AG04450 (cell line): ENCODE measurements at regions not wholly inside any gene's neighbourhood (a gene's known extent, or its start where the extent isn't known, plus 50 kb on each side); places are given as distances from the start of the nearest gene placed in this dataset.
"Not testable (repeated sequence)": the region's sequence is repeated elsewhere in the genome, so short reads cannot be mapped to it uniquely, and the experiment has no call there.

ENCODE experiments used
- CTCF ChIA-PET: fragments of 300-600, 350-600 bp; formaldehyde crosslinking; extraction: SDS; loops from one replicate; lab custom pipeline; 2022; ENCODE audit warnings: antibody characterized with exemption, inconsistent platforms; lab: Charles Lee
- POLR2A ChIA-PET: fragments of 350-600 bp; formaldehyde crosslinking; extraction: SDS; loops from one replicate; lab custom pipeline; 2021; ENCODE audit warnings: antibody characterized with exemption, inconsistent platforms; lab: Yijun Ruan, JAX
- DNase-seq: peaks from one replicate; pipeline ENCODE4 v3.0.0-alpha.2; 2011; ENCODE audit warnings: low read depth, low spot score
- H3K27ac ChIP-seq: one replicate; pipeline ENCODE4 v1.5.1; 2012; ENCODE audit warnings: low read depth, low read length, control low read depth
- H3K27me3 ChIP-seq: one replicate; pipeline ENCODE4 v1.6.0; 2012; ENCODE audit warnings: low read length; ENCODE audit not compliant: control insufficient read depth, insufficient read depth
- H3K4me3 ChIP-seq: 2 replicates; pipeline ENCODE4 v1.5.1; 2011; ENCODE audit warnings: mild to moderate bottlenecking, low read depth, low read length, control low read depth
- H3K9me3 ChIP-seq: 2 replicates; pipeline ENCODE4 v1.5.1; 2012; ENCODE audit warnings: low read length; ENCODE audit not compliant: control insufficient read depth, insufficient read depth
- TF ChIP-seq, protein P1 (sequence below): IDR thresholded peaks from 2 replicates; pipeline ENCODE4 v1.5.1; 2011; ENCODE audit warnings: low read depth, low read length, control low read depth, inconsistent platforms

DNA sequence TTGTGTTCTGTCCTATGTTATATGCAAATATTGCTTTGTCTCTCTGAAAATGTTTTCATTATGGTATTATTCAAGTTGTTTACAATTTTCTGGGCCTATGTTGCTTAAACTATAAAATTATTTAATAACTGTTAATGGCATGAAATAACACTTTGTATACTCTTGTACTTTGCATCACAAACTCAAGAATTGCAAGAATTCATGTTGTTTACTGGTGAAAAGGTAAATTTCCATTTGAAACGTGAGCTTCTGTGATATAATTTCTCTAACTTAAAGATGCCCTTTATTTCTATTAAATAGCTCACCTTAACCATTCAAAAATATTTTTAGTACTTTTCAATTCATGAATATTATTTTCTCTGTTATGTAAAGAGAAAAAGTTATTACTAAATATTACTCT is 1504.2 kb downstream of the SUCLG1 start:
- Histone ChIP-seq H3K27me3 (no peaks in the 10 kb centered on the region), H3K4me3 (no peak overlapping the region), H3K27ac (no peak overlapping the region), H3K9me3 (no peaks in the 10 kb centered on the region)
- ChIA-PET POLR2A (no interaction called here), CTCF (interaction anchor here (1.0 kb wide), 1 partner anchor 241 kb away, joined by 3 read pairs; no protein-coding TSS in a partner anchor)
- TF ChIP-seq, protein P1, sequence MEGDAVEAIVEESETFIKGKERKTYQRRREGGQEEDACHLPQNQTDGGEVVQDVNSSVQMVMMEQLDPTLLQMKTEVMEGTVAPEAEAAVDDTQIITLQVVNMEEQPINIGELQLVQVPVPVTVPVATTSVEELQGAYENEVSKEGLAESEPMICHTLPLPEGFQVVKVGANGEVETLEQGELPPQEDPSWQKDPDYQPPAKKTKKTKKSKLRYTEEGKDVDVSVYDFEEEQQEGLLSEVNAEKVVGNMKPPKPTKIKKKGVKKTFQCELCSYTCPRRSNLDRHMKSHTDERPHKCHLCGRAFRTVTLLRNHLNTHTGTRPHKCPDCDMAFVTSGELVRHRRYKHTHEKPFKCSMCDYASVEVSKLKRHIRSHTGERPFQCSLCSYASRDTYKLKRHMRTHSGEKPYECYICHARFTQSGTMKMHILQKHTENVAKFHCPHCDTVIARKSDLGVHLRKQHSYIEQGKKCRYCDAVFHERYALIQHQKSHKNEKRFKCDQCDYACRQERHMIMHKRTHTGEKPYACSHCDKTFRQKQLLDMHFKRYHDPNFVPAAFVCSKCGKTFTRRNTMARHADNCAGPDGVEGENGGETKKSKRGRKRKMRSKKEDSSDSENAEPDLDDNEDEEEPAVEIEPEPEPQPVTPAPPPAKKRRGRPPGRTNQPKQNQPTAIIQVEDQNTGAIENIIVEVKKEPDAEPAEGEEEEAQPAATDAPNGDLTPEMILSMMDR: no peak
- no peak for DNase-seq

DNA sequence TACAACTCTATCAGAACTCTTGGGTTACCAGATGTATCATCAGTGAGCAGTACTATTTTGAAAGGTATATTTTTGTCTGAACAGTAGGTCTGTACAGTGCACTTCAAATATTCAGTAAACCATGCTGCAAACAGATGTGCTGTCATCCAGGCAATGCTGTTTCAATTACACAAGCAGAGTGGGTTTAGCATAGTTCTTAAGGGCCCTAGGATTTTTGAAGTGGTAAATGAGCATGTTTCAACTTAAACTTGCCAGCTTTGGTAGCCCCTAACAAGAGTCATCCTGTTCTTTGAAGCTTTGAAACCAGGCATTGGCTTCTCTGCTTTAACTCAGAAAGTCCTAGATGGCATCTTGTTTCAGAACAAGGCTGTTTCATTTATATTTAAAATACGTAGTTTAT is 1519.9 kb downstream of the SUCLG1 start:
- POLR2A ChIA-PET: no interaction called here
- no peak overlapping the region for H3K27ac ChIP-seq
- no peaks in the 10 kb centered on the region for H3K27me3 ChIP-seq
- no peak overlapping the region for H3K4me3 ChIP-seq
- TF ChIP-seq, protein P1: no peak
- CTCF ChIA-PET: no interaction called here
- no peaks in the 10 kb centered on the region; the same call in 1 of the 2 replicates for H3K9me3 ChIP-seq
- no peak for DNase-seq

DNA sequence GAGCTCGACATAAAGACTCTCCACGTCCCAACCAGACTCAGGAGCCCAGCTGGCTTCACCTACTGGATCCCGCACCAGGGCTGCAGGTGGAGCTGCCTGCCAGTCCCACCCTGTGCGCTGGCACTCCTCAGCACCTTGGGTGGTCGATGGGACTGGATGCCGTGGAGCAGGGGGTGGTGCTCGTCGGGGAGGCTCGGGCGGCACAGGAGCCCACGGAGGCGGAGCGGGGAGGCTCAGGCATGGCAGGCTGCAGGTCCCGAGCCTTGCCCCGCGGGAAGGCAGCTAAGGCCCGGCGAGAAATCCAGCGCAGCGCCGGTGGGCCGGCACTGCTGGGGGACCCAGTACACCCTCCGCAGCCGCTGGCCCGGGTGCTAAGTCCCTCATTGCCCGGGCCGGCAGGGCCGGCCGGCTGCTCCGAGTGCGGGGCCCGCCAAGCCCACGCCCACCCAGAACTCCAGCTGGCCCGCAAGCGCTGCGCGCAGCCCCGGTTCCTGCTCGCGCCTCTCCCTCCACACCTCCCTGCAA is 1520.7 kb downstream of the SUCLG1 start:
- H3K4me3 ChIP-seq, H3K27me3 ChIP-seq, H3K9me3 ChIP-seq, DNase-seq, H3K27ac ChIP-seq, CTCF ChIA-PET, POLR2A ChIA-PET: not testable (repeated sequence)

DNA sequence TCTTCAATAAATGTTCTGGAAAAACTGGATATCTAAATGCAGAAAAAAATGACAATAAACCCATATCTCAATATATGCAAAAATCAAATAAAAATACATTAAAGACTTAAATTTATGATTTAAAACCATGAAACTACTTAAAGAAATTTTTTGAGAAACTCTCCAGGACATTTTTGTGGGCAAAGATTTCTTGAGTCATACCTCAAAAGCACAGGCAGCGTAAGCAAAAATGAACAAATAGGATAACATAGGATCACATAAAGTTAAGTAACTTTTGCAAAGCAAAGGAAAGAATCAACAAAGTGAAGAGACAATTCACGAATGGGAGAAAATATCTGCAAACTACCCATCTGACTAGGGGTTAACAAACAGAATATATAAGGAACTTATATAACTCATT is 1545.5 kb downstream of the SUCLG1 start:
- ChIA-PET CTCF (no interaction called here), POLR2A (no interaction called here)
- DNase-seq: no peak
- no peaks in the 10 kb centered on the region for H3K9me3 ChIP-seq
- TF ChIP-seq, protein P1: no peak
- H3K27ac ChIP-seq: no peak overlapping the region
- H3K4me3 ChIP-seq: no peak overlapping the region
- H3K27me3 ChIP-seq: no peaks in the 10 kb centered on the region

DNA sequence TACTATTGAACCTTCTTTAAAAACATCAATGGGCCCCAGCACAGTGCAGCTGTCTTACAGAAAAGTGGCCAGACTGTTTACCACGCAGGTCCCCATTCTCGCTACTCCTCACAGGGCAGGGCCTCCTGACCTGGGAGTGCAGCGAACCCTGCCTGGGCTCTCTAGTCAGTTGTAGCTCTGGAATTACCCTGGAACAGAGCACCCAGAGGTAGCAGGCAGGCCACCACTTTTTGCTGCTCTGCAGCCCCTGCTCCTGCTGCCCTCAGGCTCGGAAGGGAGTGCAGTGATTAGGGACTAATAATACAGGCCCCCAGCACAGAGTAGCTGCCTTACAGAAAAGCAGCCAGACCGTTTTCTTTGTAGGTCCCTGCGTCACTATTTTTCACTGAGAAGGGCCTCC is 1563.0 kb downstream of the SUCLG1 start:
- DNase-seq: no peak
- ChIA-PET CTCF (interaction anchor here (0.6 kb wide), 1 partner anchor 54 kb away, joined by 3 read pairs; no protein-coding TSS in a partner anchor), POLR2A (no interaction called here)
- Histone ChIP-seq H3K9me3 (no peaks in the 10 kb centered on the region), H3K27me3 (no peaks in the 10 kb centered on the region), H3K4me3 (no peak overlapping the region), H3K27ac (no peak overlapping the region)
- TF ChIP-seq, protein P1: no peak
